ENCODE measurements at regions not wholly inside any gene's neighbourhood (a gene's known extent, or its start where the extent isn't known, plus 50 kb on each side); places are given as distances from the start of the nearest gene placed in this dataset.

- TF ChIP-seq CTCF (IDR thresholded peaks at IDR 0.05) (no peak), POLR2AphosphoS5 (IDR thresholded peaks at IDR 0.05) (no peak)
Measured at GRCh38 chr19:27868007-27868406, 1344.9 kb downstream of the UQCRFS1 start.
